Keratinocyte (primary cell): ENCODE measurements at regions not wholly inside any gene's neighbourhood (a gene's known extent, or its start where the extent isn't known, plus 50 kb on each side); places are given as distances from the start of the nearest gene placed in this dataset.

Source experiments
- DNase-seq: peaks from one replicate; pipeline ENCODE4 v3.0.0-alpha.2; 2011; ENCODE audit warnings: low read depth, missing footprints, low spot score
- FAIRE-seq: peaks from 2 replicates; lab custom pipeline; 2011; peaks lifted over from hg19 to GRCh38; lab: Jason Lieb, UNC
- H2AFZ ChIP-seq: 2 replicates; pipeline ENCODE4 v1.6.0; 2012; ENCODE audit warnings: low read length, control low read depth, inconsistent platforms; ENCODE audit not compliant: control insufficient read depth
- H3K27ac ChIP-seq: 2 replicates; pipeline ENCODE4 v1.5.1; 2011; ENCODE audit warnings: low read length; ENCODE audit not compliant: control insufficient read depth, insufficient read depth
- H3K27me3 ChIP-seq: 3 replicates; pipeline ENCODE4 v1.6.0; 2011; ENCODE audit warnings: low read length; ENCODE audit not compliant: control insufficient read depth, insufficient read depth; ENCODE audit errors: extremely low read depth
- H3K36me3 ChIP-seq, 2 experiments: 2 replicates in 1 of 2; 3 replicates in 1 of 2; pipeline ENCODE4 v1.5.1; 2011; ENCODE audit warnings: low read length in 2 of 2, mild to moderate bottlenecking in 1 of 2; ENCODE audit not compliant: control insufficient read depth in 2 of 2, insufficient read depth in 2 of 2; ENCODE audit errors: extremely low read depth in 1 of 2
- H3K4me1 ChIP-seq: 3 replicates; pipeline ENCODE4 v1.5.1; 2011; ENCODE audit warnings: low read length; ENCODE audit not compliant: control insufficient read depth, insufficient read depth; ENCODE audit errors: extremely low read depth
- H3K4me2 ChIP-seq: 3 replicates; pipeline ENCODE4 v1.6.0; 2011; ENCODE audit warnings: low read depth, low read length; ENCODE audit not compliant: control insufficient read depth, insufficient read depth; ENCODE audit errors: extremely low read depth
- H3K4me3 ChIP-seq, 3 experiments: fragments of 200-600 bp in 1 of 3; sonication (generic) in 1 of 3; 2 replicates in 2 of 3; 3 replicates in 1 of 3; pipeline ENCODE4 v1.5.1; 2011 to 2016; ENCODE audit warnings: low read length in 3 of 3, mild to moderate bottlenecking in 3 of 3, control low read depth in 2 of 3, inconsistent platforms in 1 of 3, low read depth in 1 of 3, mixed read lengths in 1 of 3, mixed run types in 1 of 3, moderate library complexity in 1 of 3; ENCODE audit not compliant: control insufficient read depth in 2 of 3, insufficient read depth in 2 of 3; ENCODE audit errors: extremely low read depth in 1 of 3
- H3K79me2 ChIP-seq: 2 replicates; pipeline ENCODE4 v1.6.0; 2012; ENCODE audit warnings: low read length; ENCODE audit not compliant: control insufficient read depth, insufficient read depth
- H3K9ac ChIP-seq: 3 replicates; pipeline ENCODE4 v1.6.0; 2011; ENCODE audit warnings: low read length; ENCODE audit not compliant: control insufficient read depth, insufficient read depth; ENCODE audit errors: extremely low read depth
- H3K9me1 ChIP-seq: 3 replicates; pipeline ENCODE4 v1.6.0; 2011; ENCODE audit warnings: low read length; ENCODE audit not compliant: control insufficient read depth, insufficient read depth; ENCODE audit errors: extremely low read depth
- H3K9me3 ChIP-seq: 2 replicates; pipeline ENCODE4 v1.5.1; 2012; ENCODE audit warnings: low read depth, low read length; ENCODE audit not compliant: control insufficient read depth
- H4K20me1 ChIP-seq: 3 replicates; pipeline ENCODE4 v1.6.0; 2011; ENCODE audit warnings: low read length; ENCODE audit not compliant: control insufficient read depth, insufficient read depth; ENCODE audit errors: extremely low read depth
- CTCF ChIP-seq, 3 experiments: IDR thresholded peaks in 1 of 3; conservative IDR thresholded peaks in 1 of 3; optimal IDR thresholded peaks in 1 of 3; 2 replicates in 2 of 3; 3 replicates in 1 of 3; pipeline versions ENCODE3 to v1.5.1; 2011; ENCODE audit warnings: low read length in 3 of 3, mild to moderate bottlenecking in 3 of 3, moderate library complexity in 2 of 3, control low read depth in 1 of 3, inconsistent platforms in 1 of 3; ENCODE audit not compliant: insufficient read depth in 2 of 3; ENCODE audit errors: extremely low read depth in 1 of 3
- EZH2 ChIP-seq: IDR thresholded peaks from one replicate; pipeline ENCODE4 v1.6.1; 2012; ENCODE audit warnings: inconsistent platforms, mild to moderate bottlenecking, low read length, moderate library complexity
- dilution Hi-C: fragments of 300-500 bp; cut with MboI; formaldehyde crosslinking; loops from one replicate; pipeline ENCODE4 v1.7.0; 2020; ENCODE audit warnings: low sequenced_read_pairs; ENCODE audit not compliant: extremely low pct_ligation_motif_present

GRCh38 chr12:74801625-74802024 lies 264.0 kb downstream of the ATXN7L3B start:
- no peaks in the 10 kb centered on the region for H3K9me3 ChIP-seq
- H3K9me1 ChIP-seq: no peaks in the 10 kb centered on the region
- TF ChIP-seq EZH2: no peak
- no peak for TF ChIP-seq CTCF (optimal IDR thresholded peaks at IDR 0.05 in 1 of 3, IDR thresholded peaks at IDR 0.05 in 1 of 3, conservative IDR thresholded peaks at IDR 0.05 in 1 of 3; ENCODE audit: extremely low read depth in 1 of 3, insufficient read depth in 2 of 3, low read length in 3 of 3)
- H3K27ac ChIP-seq: no peak overlapping the region
- dilution Hi-C loops: no loop called here
- H3K9ac ChIP-seq: no peak overlapping the region
- no peaks in the 10 kb centered on the region for H3K36me3 ChIP-seq
- H3K27me3 ChIP-seq: no peaks in the 10 kb centered on the region
- no peaks in the 10 kb centered on the region for H3K79me2 ChIP-seq
- no peak overlapping the region for H3K4me2 ChIP-seq
- FAIRE-seq: no peak
- no peaks in the 10 kb centered on the region for H4K20me1 ChIP-seq
- no peaks in the 10 kb centered on the region for H3K4me1 ChIP-seq
- no peak overlapping the region for H3K4me3 ChIP-seq
- H2AFZ ChIP-seq: no peak overlapping the region
- no peak for DNase-seq

GRCh38 chr12:74816398-74817175 lies 279.0 kb downstream of the ATXN7L3B start:
- no peak for DNase-seq
- TF ChIP-seq EZH2 (no peak), CTCF (optimal IDR thresholded peaks at IDR 0.05 in 1 of 3, IDR thresholded peaks at IDR 0.05 in 1 of 3, conservative IDR thresholded peaks at IDR 0.05 in 1 of 3; ENCODE audit: extremely low read depth in 1 of 3, insufficient read depth in 2 of 3, low read length in 3 of 3) (no peak)
- Histone ChIP-seq H3K27ac (no peak overlapping the region), H2AFZ (no peak overlapping the region), H3K4me2 (no peak overlapping the region), H3K36me3 (no peaks in the 10 kb centered on the region), H3K9me3 (no peaks in the 10 kb centered on the region), H3K4me3 (no peak overlapping the region), H3K4me1 (no peaks in the 10 kb centered on the region), H3K9me1 (no peaks in the 10 kb centered on the region), H4K20me1 (no peaks in the 10 kb centered on the region), H3K79me2 (no peaks in the 10 kb centered on the region), H3K9ac (no peak overlapping the region), H3K27me3 (no peaks in the 10 kb centered on the region)
- FAIRE-seq: no peak
- dilution Hi-C loops: no loop called here
